Spleen (tissue), 7 donors: ENCODE measurements at regions not wholly inside any gene's neighbourhood (a gene's known extent, or its start where the extent isn't known, plus 50 kb on each side); places are given as distances from the start of the nearest gene placed in this dataset.

ENCODE experiments used
- POLR2A ChIP-seq, 3 donors: fragments of 450-650 bp; IDR thresholded peaks; one replicate each; pipeline ENCODE4 v1.5.1; 2017; ENCODE audit warnings: antibody characterized with exemption in 3 of 3, mild to moderate bottlenecking in 1 of 3
- TF ChIP-seq, protein P1 (sequence below), 11 experiments: fragments of 200-600 bp in 7 of 11; fragments of 450-650 bp in 4 of 11; sonication (generic) in 4 of 11; IDR thresholded peaks in 8 of 11; conservative IDR thresholded peaks in 3 of 11; 1 replicate in 7 of 11; 2 replicates in 4 of 11; pipeline versions ENCODE4 v1.4.0 to v1.8.0; 2016 to 2021; ENCODE audit warnings: antibody characterized with exemption in 11 of 11, inconsistent platforms in 4 of 11, mild to moderate bottlenecking in 1 of 11
- donor health status: DM: no; HTN: no; CAD: no; lungs with moderate emphysema.
- donor health status: DM: no; HTN: no; CAD: no.
- donor health status: DM: no; HTN: no; CAD: no.

DNA sequence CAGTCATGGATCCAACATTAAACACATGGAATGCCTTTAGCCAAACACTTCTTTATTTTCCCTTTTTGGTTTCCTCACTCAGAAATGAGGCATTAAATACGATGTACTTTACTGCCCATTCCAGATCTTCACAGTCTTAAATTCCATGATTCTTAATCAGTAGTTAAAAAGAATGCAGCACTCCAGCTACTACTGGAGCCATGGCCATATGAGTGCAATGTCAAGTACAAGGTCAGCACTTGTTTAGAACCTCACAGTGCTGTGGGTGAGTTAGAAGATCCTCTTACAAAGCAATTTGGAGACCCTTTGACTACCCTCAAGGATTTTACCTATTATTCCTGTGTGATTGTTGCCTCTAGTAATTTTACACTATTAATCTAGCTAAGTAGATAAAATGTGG is 550.3 kb upstream of the LRRTM1 start:
- TF ChIP-seq POLR2A (IDR thresholded peaks at IDR 0.05), result no peak
- TF ChIP-seq, protein P1, sequence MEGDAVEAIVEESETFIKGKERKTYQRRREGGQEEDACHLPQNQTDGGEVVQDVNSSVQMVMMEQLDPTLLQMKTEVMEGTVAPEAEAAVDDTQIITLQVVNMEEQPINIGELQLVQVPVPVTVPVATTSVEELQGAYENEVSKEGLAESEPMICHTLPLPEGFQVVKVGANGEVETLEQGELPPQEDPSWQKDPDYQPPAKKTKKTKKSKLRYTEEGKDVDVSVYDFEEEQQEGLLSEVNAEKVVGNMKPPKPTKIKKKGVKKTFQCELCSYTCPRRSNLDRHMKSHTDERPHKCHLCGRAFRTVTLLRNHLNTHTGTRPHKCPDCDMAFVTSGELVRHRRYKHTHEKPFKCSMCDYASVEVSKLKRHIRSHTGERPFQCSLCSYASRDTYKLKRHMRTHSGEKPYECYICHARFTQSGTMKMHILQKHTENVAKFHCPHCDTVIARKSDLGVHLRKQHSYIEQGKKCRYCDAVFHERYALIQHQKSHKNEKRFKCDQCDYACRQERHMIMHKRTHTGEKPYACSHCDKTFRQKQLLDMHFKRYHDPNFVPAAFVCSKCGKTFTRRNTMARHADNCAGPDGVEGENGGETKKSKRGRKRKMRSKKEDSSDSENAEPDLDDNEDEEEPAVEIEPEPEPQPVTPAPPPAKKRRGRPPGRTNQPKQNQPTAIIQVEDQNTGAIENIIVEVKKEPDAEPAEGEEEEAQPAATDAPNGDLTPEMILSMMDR (IDR thresholded peaks at IDR 0.05 in 8 of 11, conservative IDR thresholded peaks at IDR 0.05 in 3 of 11), result no peak
